ENCODE measurements at regions not wholly inside any gene's neighbourhood (a gene's known extent, or its start where the extent isn't known, plus 50 kb on each side); places are given as distances from the start of the nearest gene placed in this dataset.
"Not testable (repeated sequence)": the region's sequence is repeated elsewhere in the genome, so short reads cannot be mapped to it uniquely, and the experiment has no call there.

DNA sequence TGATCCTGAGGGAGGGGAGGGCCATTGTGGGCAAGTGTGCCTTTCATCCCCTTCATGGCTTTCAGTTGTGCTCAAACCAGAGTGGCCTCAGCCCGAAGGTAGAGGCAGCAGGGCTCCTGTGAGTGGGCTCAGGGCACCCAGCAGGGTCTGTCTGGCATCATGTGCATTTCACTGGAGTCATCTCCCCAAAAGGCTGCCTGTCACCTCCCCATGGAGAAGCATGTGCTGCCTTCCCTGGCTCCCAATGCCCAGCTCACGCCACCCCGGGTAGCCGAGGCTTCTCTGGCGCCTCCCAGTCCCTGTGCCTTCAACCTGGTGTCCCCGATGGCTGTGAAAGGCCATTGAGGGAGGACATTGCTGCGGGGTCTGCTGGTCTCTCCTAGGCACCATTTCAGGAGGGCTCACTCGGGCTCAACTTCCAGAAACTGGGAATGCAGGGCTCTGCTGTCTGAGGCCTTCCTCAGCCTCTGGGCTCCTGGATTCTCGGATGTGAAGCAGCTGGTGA lies 213.9 kb downstream of the BANP start:
- not testable (repeated sequence) for DNase-seq

DNA sequence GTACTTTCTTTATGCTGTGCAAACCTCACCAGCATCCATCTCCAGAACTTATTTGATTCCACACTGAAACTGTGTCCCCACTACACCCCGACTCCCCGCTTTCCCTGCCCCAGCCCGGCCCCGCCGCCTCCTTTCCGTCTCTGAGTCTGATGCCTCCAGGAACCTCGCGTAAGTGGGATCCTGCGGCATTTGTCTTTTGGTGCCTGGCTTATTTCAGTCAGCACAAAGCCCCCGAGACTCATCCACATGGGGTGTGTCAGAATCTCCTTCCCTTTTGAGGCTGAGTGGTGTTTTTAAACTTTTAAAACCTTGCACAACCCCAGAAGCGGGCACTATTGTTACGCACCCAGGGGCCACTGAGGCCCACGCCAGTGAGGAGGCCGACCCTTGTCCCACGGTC lies 214.4 kb downstream of the BANP start:
- DNase-seq = not testable (repeated sequence)

- DNase-seq = not testable (repeated sequence)
Observed at GRCh38 chr16:88166209-88166773, 215.1 kb downstream of the BANP start.

- not testable (repeated sequence) for DNase-seq
Observed at GRCh38 chr16:88167798-88168556, 214.8 kb upstream of the ZNF469 start.

DNA sequence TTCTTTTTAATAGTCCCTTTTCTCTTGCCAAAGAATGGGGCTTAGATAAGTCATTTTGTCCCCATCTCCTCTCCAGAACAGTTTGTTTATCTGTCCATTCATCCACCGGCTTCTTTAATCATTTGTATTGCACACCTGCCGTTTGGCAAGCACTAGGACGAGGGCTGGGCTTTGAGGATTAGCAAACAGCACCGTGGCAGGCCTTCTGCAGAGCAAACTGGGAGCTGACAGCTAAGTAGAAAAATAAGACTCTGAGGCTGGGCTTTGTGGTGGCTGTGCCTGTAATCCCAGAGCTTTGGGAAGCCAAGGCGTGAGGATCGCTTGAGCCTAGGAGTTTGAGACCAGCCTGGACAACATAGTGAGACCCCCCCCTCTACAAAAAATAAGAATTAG lies 214.2 kb upstream of the ZNF469 start:
- not testable (repeated sequence) for DNase-seq

DNA sequence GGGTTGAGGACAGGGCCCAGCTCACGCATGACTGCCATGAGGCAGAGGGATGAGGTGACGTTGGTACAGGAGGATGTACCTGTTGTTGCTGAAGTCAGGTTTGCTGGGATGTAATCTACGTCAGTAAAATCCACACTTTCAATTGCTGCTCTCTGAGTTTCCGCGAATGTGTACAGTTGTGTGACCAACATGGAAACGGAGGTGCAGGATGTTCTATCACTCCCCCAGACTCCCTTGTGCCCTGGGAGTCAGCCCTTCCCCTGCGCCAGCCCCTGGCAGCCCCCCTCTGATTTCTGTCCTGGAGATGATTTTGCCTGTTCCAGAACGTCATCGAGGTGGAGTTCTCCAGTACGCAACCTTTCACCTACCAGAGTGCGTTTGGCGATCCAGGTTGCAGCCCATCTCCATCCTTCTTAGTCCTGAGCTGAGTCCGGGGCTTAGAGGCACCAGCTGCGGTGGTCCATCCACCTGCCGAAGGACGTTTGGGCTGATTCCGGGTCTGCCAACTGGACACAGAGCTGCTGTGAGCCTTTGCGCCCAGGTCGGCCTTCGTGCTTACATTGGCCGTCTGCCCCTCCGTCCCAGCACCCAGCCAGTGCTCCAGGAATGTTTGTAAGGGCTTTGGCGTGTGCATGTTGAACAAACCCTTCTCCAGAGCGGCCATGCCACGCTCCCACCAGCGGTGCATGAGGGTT lies 213.5 kb upstream of the ZNF469 start:
- not testable (repeated sequence) for DNase-seq

GRCh38 chr16:88169831-88170165 lies 213.0 kb upstream of the ZNF469 start:
- DNase-seq = not testable (repeated sequence)

- no peak for DNase-seq
Observed at GRCh38 chr16:88170528-88170991, 212.2 kb upstream of the ZNF469 start.

GRCh38 chr16:88171126-88171525 lies 211.6 kb upstream of the ZNF469 start:
- not testable (repeated sequence) for DNase-seq

DNA sequence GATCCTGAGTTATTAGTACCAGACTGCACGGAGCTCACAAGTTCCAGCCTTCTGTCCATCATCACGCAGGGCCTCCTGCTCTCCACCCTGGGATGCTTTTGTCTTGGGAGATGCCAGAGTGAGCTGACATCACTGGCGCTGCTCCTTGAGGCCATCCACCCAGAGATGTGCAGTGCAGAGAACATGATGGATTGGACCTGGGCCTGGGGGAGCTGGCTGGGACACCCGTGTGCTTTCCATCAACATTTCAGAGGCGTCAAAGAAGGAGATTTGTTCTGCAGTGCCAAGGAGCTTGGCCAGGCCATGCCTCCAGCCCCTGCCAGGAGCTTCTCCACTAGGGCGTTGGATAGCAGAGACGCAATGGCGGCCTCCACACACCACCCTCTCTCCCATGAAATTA lies 206.6 kb upstream of the ZNF469 start:
- not testable (repeated sequence) for DNase-seq

DNA sequence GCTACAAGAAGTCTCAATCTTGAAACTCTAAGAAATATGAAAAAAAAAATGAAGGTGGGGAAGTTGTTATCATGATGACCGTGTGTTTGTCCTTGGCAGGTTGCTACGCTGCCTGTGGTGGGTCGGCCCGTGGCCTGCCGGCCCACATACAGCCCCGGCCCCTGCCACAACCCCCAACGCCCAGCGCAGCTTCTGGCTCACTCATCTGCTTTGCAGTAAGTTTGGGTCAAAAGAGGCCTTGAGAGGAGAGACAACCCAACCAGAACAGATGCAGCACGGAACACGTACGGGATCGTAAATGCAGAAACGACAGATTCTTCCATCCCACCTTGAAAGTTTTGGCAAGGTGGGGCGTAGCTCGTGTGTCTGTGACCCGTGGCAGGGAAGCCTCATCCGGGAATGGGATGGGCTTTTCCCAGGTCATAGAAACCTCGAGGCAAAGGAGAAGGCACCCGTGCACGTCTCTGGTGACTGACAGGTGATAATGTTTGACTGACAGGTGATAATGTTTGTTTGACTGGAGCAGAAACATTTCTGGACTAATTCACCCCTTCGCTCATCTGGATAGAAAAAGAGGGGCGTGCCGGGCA lies 206.1 kb upstream of the ZNF469 start:
- not testable (repeated sequence) for DNase-seq

DNA sequence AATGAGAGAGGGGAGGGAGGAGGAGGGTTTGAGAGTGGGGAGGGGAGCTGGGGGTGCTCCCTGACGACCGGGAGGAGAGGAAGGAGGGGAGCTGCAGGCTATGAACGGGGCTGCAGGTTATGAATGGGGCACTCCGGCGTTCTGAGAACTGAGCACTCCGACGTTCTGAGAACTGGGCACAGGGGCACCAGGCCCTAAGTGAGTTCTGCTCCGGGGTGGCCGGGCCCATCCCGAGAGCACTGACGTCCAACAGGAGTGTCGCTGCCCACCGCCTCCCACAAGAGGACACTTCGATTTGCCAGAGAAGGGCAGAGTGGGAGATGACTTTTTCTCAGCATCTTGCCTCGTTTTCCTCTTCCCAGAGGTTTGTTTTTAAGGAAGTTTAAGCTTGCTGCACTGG lies 204.5 kb upstream of the ZNF469 start:
- not testable (repeated sequence) for DNase-seq

- DNase-seq = not testable (repeated sequence)
Observed at GRCh38 chr16:88178896-88179295, 203.9 kb upstream of the ZNF469 start.

GRCh38 chr16:88182967-88183881 lies 199.5 kb upstream of the ZNF469 start:
- peak; percentile 33 for DNase-seq

GRCh38 chr16:88184053-88184452 lies 198.7 kb upstream of the ZNF469 start:
- not testable (repeated sequence) for DNase-seq

GRCh38 chr16:88184566-88185355 lies 198.0 kb upstream of the ZNF469 start:
- not testable (repeated sequence) for DNase-seq

DNA sequence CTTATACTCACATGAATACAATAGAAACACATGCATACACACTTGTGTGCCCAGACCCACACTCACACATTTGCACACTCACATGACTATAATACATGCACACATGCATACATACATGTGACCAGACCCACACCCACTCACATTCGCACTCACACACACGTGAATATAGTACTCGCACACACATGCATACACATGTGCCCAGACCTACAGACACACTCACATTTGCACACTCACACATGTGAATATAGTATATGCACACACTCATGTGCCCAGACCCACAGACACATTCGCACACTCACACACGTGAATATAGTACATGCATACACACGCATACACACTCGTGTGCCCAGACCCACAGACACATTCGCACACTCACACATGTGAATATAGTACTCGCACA lies 197.4 kb upstream of the ZNF469 start:
- not testable (repeated sequence) for DNase-seq

DNA sequence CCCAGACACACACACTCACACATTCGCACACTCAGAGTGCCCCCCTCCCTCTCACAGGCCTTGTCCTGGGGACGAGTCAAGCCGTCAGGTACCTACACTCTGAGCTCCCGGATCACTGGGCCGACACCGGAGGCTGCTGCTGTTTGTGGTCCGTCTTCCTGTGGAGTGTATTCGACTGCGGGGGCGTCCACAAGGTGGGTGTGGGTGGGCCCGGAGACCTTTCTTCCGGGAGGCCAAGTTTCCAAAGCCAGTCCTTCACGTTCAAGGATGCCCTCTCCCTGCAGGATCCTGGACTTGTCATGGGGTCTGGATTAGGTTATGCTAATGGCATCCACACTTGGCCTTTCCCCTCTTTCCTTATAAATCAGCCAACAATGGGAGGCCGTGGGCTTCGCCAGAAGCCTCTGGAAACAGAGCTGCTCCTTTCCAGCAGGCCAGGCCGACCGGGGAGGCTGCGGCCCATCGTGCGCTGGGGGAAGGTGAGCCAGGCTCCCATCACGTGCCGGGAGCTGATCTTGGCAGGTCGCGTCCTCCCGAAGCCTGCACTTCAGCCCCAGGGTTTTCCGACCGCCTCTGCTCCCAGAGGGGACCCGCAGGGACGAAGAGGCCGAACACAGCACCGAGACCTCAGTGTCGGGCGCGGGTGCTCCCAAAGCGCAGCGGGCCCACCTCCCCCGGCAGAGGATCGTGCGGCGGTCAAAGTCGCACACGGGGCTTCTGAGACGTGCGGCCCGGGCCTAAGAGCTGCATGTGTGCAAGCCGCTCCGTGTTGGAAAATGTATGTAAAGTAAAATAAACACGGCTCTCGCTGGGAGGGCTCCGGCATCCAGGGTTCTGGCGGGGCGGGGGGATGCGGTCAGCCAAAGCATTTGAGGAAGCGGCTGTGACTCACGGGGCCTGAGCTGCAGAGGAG lies 196.5 kb upstream of the ZNF469 start:
- DNase-seq = peak; percentile 89

DNA sequence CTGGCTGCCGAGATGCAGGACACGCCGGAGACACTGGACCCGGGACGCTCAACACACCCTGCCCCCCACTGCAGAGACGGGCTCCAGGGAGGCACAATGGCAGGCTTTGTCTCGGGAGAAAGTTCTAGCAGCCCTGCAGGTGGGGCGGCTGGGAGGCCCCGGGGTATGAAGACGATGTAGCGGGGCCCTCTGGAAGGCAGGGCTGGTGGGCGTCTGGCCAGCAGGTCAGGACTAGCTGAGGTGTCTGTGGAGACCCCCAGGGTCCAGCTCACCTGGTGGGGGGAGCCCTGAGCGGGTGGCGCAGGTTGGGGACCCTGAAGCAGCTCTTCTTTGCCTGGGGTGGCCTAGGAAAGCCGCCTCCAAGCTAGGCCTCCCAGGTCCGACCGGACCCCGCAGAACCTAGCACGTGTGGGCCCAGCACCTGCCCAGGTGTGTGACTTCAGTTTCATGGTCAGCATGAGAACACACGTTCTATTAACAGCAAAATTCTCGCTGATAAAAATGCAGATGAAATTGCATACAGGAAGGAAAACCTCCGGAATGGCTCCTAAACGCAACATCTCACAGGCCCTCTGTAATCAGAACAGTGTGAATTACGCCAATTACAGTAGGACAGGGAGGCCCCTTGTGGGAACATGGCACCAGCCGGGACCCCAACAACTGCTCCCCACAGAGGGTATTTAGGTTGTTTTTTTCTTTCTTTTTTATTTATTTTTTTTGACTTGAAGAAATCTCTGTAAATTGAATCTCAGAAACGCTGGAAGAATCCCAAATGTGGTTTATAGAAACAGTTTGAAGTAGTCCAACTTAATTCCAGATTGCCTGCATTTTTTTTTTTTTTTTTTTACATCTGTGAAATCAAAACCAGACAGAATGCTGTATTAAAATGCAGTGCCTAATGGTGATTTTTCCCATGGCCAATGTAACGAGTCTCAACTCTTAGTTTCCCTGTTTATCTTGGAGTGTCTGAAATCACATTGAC lies 195.6 kb upstream of the ZNF469 start:
- DNase-seq = peak; percentile 73
